Fibroblast of lung (primary cell): ENCODE measurements at regions not wholly inside any gene's neighbourhood (a gene's known extent, or its start where the extent isn't known, plus 50 kb on each side); places are given as distances from the start of the nearest gene placed in this dataset.

Experiments
- DNase-seq, 2 donors: peaks; one replicate each; pipeline versions ENCODE4 v3.0.0 to v3.0.0-alpha.2; 2010; ENCODE audit warnings: low read depth in 2 of 2
- H2AFZ ChIP-seq: 2 replicates; pipeline ENCODE4 v1.5.1; 2012; ENCODE audit warnings: low read length, control low read depth, inconsistent platforms
- H3K27ac ChIP-seq: 2 replicates; pipeline ENCODE4 v1.5.1; 2011; ENCODE audit warnings: low read length, control low read depth; ENCODE audit not compliant: insufficient read depth
- H3K27me3 ChIP-seq: 2 replicates; pipeline ENCODE4 v1.5.1; 2011; ENCODE audit warnings: mild to moderate bottlenecking, low read length; ENCODE audit not compliant: control insufficient read depth, insufficient read depth
- H3K36me3 ChIP-seq: 2 replicates; pipeline ENCODE4 v1.5.1; 2011; ENCODE audit warnings: low read length; ENCODE audit not compliant: control insufficient read depth, insufficient read depth
- H3K4me1 ChIP-seq: 2 replicates; pipeline ENCODE4 v1.5.1; 2011; ENCODE audit warnings: low read length; ENCODE audit not compliant: control insufficient read depth, insufficient read depth; ENCODE audit errors: extremely low read depth
- H3K4me2 ChIP-seq: 2 replicates; pipeline ENCODE4 v1.5.1; 2011; ENCODE audit warnings: low read length, control low read depth; ENCODE audit not compliant: insufficient read depth; ENCODE audit errors: extremely low read depth
- H3K4me3 ChIP-seq, 4 experiments: fragments of 200-600 bp in 1 of 4; sonication (generic) in 1 of 4; replicated peaks in 1 of 4; 2 replicates each; pipeline ENCODE4 v1.5.1; 2011 to 2016; ENCODE audit warnings: low read length in 4 of 4, low read depth in 3 of 4, mild to moderate bottlenecking in 3 of 4, control low read depth in 2 of 4, inconsistent platforms in 1 of 4, mixed read lengths in 1 of 4; ENCODE audit not compliant: insufficient read depth in 1 of 4; ENCODE audit errors: control extremely low read depth in 1 of 4
- H3K79me2 ChIP-seq: 2 replicates; pipeline ENCODE4 v1.5.1; 2012; ENCODE audit warnings: mild to moderate bottlenecking, low read length, inconsistent platforms; ENCODE audit not compliant: control insufficient read depth, insufficient read depth
- H3K9ac ChIP-seq: 2 replicates; pipeline ENCODE4 v1.5.1; 2011; ENCODE audit warnings: mild to moderate bottlenecking, low read length, control low read depth; ENCODE audit not compliant: insufficient read depth
- H3K9me3 ChIP-seq: 2 replicates; pipeline ENCODE4 v1.5.1; 2012; ENCODE audit warnings: low read depth, low read length; ENCODE audit not compliant: control insufficient read depth, insufficient read depth
- H4K20me1 ChIP-seq: 2 replicates; pipeline ENCODE4 v1.5.1; 2011; ENCODE audit warnings: low read length; ENCODE audit not compliant: control insufficient read depth, insufficient read depth; ENCODE audit errors: extremely low read depth
- EZH2 ChIP-seq: IDR thresholded peaks from 2 replicates; pipeline ENCODE4 v1.5.1; 2012; ENCODE audit warnings: low read length, control low read depth, mild to moderate bottlenecking; ENCODE audit errors: missing control alignments
- TF ChIP-seq, protein P1 (sequence below), 2 donors: IDR thresholded peaks in 1 of 2; conservative IDR thresholded peaks in 1 of 2; 1 replicate in 1 of 2; 2 replicates in 1 of 2; pipeline ENCODE4 v1.5.1; 2011 to 2012; ENCODE audit warnings: low read length in 2 of 2, control low read depth in 1 of 2, inconsistent platforms in 1 of 2, low read depth in 1 of 2, mild to moderate bottlenecking in 1 of 2

- Histone ChIP-seq H3K27ac (no peak overlapping the region), H3K27me3 (no peaks in the 10 kb centered on the region), H3K4me1 (no peaks in the 10 kb centered on the region), H3K9me3 (no peaks in the 10 kb centered on the region), H3K4me3 (no peak overlapping the region), H3K36me3 (no peaks in the 10 kb centered on the region), H3K4me2 (no peak overlapping the region), H3K9ac (no peak overlapping the region), H3K79me2 (no peaks in the 10 kb centered on the region), H4K20me1 (no peaks in the 10 kb centered on the region), H2AFZ (no peak overlapping the region)
- DNase-seq = no peak
- TF ChIP-seq, protein P1, sequence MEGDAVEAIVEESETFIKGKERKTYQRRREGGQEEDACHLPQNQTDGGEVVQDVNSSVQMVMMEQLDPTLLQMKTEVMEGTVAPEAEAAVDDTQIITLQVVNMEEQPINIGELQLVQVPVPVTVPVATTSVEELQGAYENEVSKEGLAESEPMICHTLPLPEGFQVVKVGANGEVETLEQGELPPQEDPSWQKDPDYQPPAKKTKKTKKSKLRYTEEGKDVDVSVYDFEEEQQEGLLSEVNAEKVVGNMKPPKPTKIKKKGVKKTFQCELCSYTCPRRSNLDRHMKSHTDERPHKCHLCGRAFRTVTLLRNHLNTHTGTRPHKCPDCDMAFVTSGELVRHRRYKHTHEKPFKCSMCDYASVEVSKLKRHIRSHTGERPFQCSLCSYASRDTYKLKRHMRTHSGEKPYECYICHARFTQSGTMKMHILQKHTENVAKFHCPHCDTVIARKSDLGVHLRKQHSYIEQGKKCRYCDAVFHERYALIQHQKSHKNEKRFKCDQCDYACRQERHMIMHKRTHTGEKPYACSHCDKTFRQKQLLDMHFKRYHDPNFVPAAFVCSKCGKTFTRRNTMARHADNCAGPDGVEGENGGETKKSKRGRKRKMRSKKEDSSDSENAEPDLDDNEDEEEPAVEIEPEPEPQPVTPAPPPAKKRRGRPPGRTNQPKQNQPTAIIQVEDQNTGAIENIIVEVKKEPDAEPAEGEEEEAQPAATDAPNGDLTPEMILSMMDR (conservative IDR thresholded peaks at IDR 0.05 in 1 of 2, IDR thresholded peaks at IDR 0.05 in 1 of 2; ENCODE audit: low read depth in 1 of 2, low read length in 2 of 2) = no peak
- no peak for TF ChIP-seq EZH2
These were observed 114.7 kb upstream of the KHDRBS2 start for GRCh38 chr6:62400521-62401259.

DNA sequence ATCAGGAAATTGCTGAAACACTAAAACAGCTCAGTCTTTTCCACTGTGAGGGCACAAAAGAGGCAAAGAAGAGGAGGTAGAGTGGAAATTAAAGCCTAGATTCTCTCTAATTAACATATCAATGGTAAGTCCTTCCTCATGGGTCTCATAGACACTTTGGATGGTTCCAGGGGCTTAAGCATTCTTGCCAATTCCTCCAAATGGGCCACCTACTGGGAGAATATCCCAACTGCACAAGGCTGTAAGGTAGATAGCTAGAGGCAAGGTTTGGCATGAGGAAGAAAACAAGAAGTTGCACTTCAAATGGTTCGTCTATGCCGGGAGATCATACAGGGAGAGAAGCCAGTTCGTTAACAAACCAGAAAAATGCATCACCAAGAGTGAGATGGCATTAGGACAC is 107.6 kb upstream of the KHDRBS2 start:
- Histone ChIP-seq H4K20me1 (no peaks in the 10 kb centered on the region), H3K9ac (no peak overlapping the region), H2AFZ (no peak overlapping the region), H3K79me2 (no peaks in the 10 kb centered on the region), H3K36me3 (no peaks in the 10 kb centered on the region), H3K4me1 (no peaks in the 10 kb centered on the region), H3K4me3 (no peak overlapping the region), H3K9me3 (no peaks in the 10 kb centered on the region), H3K27ac (no peak overlapping the region), H3K4me2 (no peak overlapping the region), H3K27me3 (no peaks in the 10 kb centered on the region)
- TF ChIP-seq, protein P1 (conservative IDR thresholded peaks at IDR 0.05 in 1 of 2, IDR thresholded peaks at IDR 0.05 in 1 of 2; ENCODE audit: low read depth in 1 of 2, low read length in 2 of 2) = no peak
- TF ChIP-seq EZH2 = no peak
- DNase-seq = no peak

DNA sequence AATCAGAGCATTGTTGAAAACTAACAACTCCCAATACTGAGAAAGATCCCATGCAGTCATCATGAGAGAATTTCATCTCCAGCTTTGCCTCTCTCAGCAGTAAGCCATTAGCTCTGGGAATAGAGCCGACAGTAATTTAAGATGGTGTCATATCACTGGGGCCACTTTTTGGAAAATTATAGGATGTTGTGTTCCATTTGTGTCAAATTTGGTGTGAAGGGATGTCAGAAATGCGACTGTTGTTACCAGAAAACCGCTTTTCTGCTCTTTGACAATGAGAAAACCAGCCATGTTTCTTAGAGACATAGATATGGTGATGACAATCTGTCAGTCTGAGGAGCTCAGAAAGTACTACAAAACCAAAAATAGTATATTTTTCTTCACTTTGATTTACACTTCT is 106.3 kb upstream of the KHDRBS2 start:
- Histone ChIP-seq H4K20me1 (no peaks in the 10 kb centered on the region), H3K27me3 (no peaks in the 10 kb centered on the region), H3K36me3 (no peaks in the 10 kb centered on the region), H3K9ac (no peak overlapping the region), H3K4me1 (no peaks in the 10 kb centered on the region), H2AFZ (no peak overlapping the region), H3K79me2 (no peaks in the 10 kb centered on the region), H3K9me3 (no peaks in the 10 kb centered on the region), H3K4me3 (no peak overlapping the region), H3K4me2 (no peak overlapping the region), H3K27ac (no peak overlapping the region)
- no peak for TF ChIP-seq EZH2
- TF ChIP-seq, protein P1 (conservative IDR thresholded peaks at IDR 0.05 in 1 of 2, IDR thresholded peaks at IDR 0.05 in 1 of 2; ENCODE audit: low read depth in 1 of 2, low read length in 2 of 2) = no peak
- DNase-seq = no peak
